ENCODE measurements at regions not wholly inside any gene's neighbourhood (a gene's known extent, or its start where the extent isn't known, plus 50 kb on each side); places are given as distances from the start of the nearest gene placed in this dataset.

DNA sequence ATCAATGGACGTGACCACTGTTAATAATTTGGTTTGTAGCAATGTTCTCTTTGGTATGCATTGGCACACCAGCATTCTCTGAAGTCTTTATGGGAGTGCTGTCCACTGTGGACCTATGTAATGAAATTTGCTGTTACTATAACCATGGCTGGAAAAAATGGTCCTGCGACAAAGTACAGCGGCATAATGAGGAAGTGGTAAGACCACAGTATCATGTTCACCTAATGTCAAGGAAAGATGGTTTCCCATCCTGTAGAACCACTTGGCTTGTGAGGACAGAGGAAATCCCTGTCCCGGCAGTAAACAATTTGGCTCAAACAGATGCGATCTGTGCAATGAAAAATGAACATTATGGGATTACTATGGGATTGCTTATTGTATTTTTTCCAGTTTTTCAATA is 173.9 kb upstream of the IVNS1ABP start:
- Histone ChIP-seq H3K9me3 (no peaks in the 10 kb centered on the region), H3K4me3 (no peak overlapping the region), H3K4me1 (peaks cover 0 to 24% (median 10%) of the 10 kb centered on the region in 12 donors), H3K36me3 (no peaks in the 10 kb centered on the region), H3K27ac (no peak overlapping the region), H3K27me3 (no peaks in the 10 kb centered on the region)
- 87 to 92% (median 89%) methylated on average over 5 of the region's 5 CpGs for WGBS, 4 donors
- intact Hi-C loops (cut with DNase I): no loop called here
- DNase-seq (no peak), ATAC-seq (no peak)
- no peak for TF ChIP-seq POLR2A (IDR thresholded peaks at IDR 0.05)
- TF ChIP-seq, protein P1, sequence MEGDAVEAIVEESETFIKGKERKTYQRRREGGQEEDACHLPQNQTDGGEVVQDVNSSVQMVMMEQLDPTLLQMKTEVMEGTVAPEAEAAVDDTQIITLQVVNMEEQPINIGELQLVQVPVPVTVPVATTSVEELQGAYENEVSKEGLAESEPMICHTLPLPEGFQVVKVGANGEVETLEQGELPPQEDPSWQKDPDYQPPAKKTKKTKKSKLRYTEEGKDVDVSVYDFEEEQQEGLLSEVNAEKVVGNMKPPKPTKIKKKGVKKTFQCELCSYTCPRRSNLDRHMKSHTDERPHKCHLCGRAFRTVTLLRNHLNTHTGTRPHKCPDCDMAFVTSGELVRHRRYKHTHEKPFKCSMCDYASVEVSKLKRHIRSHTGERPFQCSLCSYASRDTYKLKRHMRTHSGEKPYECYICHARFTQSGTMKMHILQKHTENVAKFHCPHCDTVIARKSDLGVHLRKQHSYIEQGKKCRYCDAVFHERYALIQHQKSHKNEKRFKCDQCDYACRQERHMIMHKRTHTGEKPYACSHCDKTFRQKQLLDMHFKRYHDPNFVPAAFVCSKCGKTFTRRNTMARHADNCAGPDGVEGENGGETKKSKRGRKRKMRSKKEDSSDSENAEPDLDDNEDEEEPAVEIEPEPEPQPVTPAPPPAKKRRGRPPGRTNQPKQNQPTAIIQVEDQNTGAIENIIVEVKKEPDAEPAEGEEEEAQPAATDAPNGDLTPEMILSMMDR (IDR thresholded peaks at IDR 0.05): no peak

DNA sequence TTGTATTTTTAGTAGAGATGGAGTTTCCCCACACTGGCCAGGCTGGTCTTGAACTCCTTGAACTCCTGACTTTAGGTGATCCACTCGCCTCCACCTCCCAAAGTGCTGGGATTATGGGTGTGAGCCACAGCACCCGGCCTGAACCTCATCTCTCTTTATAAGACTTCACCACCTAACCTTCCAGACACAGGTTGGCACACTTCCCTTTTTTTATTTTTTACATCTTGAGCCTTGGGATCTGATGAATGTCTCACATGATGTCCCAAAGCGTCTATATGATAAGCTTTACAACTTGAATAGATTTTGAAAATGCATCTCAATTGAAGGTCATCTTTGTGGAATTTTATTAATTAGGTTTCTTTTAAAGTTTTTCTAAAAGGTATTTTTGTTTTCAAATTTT is 172.4 kb upstream of the IVNS1ABP start:
- Histone ChIP-seq H3K27me3 (no peaks in the 10 kb centered on the region), H3K27ac (peak overlapping the region in 9 of 12 donors; percentile 13 to 79 (median 63)), H3K4me1 (peaks cover 0 to 26% (median 11%) of the 10 kb centered on the region in 12 donors), H3K9me3 (no peaks in the 10 kb centered on the region), H3K36me3 (no peaks in the 10 kb centered on the region), H3K4me3 (no peak overlapping the region)
- no peak for TF ChIP-seq POLR2A (IDR thresholded peaks at IDR 0.05)
- TF ChIP-seq, protein P1 (IDR thresholded peaks at IDR 0.05): no peak
- DNase-seq (no peak), ATAC-seq (no peak)
- intact Hi-C loops (cut with DNase I): no loop called here
- WGBS, 4 donors: 71 to 82% (median 78%) methylated on average over 3 of the region's 3 CpGs

DNA sequence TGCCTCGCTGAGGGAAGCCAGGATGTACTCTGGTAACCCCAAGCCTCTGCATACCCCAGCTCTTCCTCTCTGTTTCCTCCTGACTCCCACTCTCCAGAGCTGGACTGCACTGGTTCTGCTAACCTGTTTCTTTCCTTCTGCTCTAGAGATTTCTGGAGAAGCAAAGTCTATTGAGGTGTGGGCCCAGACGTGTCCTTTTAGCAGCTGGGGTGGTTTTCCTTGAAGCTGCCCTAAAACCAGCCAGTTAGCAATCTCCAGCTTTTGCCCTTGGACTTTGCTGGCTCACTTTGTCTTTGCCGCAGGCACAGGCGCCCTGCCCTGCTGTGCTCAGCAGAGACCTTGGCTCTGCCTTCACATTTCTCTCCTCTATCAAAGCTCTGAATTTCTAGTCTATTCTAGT is 171.8 kb upstream of the IVNS1ABP start:
- intact Hi-C loops (cut with DNase I): no loop called here

DNA sequence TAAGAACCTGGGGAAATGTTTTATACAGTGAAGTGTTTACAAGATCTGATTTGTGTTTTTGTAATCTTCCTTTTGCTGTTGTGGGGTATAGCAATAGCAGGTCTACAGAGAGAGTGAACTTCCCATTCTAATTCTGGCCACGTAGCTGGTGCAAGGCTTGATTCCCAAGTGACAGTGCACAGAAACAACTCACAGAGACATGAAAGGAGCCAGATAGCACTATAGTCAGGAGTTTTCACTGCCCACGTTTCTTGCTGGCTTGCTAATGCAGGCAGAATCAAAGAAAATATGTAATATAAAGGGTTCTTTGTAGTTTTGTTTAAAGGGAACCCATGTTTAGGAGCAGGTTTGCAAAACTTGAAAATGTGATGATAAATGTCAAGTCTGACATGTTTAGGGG is 170.9 kb upstream of the IVNS1ABP start:
- WGBS, 4 donors: 12 to 30% (median 22%) methylated on average over 2 of the region's 2 CpGs
- Histone ChIP-seq H3K4me1 (peaks cover 0 to 37% (median 21%) of the 10 kb centered on the region in 12 donors), H3K36me3 (no peaks in the 10 kb centered on the region), H3K4me3 (no peak overlapping the region), H3K27ac (peak overlapping the region in 9 of 12 donors; percentile 13 to 79 (median 63)), H3K9me3 (no peaks in the 10 kb centered on the region), H3K27me3 (no peaks in the 10 kb centered on the region)
- ATAC-seq (peak in 3 of 4 donors; percentile 33 to 57 (median 46)), DNase-seq (no peak)
- intact Hi-C loops (cut with DNase I): no loop called here
- no peak for TF ChIP-seq POLR2A (IDR thresholded peaks at IDR 0.05)
- TF ChIP-seq, protein P1 (IDR thresholded peaks at IDR 0.05): no peak

More for the DNA sequence above, 171.8 kb upstream of the IVNS1ABP start:
- no peaks in the 10 kb centered on the region for H3K36me3 ChIP-seq
- WGBS, 4 donors: 24 to 49% (median 37%) methylated on average over 4 of the region's 4 CpGs
- DNase-seq (peak in 2 of 5 donors; percentile 33 to 37), ATAC-seq (peak; percentile 84 to 92 (median 88))
- H3K27ac ChIP-seq: peak overlapping the region in 10 of 12 donors; percentile 13 to 79 (median 61)
- H3K27me3 ChIP-seq: no peaks in the 10 kb centered on the region
- TF ChIP-seq, protein P1 (IDR thresholded peaks at IDR 0.05): no peak
- no peak for TF ChIP-seq POLR2A (IDR thresholded peaks at IDR 0.05)
- no peak overlapping the region for H3K4me3 ChIP-seq
- H3K4me1 ChIP-seq: peaks cover 0 to 32% (median 17%) of the 10 kb centered on the region in 12 donors
- H3K9me3 ChIP-seq: no peaks in the 10 kb centered on the region
